Skeletal muscle cell (primary cell): ENCODE measurements at regions not wholly inside any gene's neighbourhood (a gene's known extent, or its start where the extent isn't known, plus 50 kb on each side); places are given as distances from the start of the nearest gene placed in this dataset.
"Not testable (repeated sequence)": the region's sequence is repeated elsewhere in the genome, so short reads cannot be mapped to it uniquely, and the experiment has no call there.

Experiments
- DNase-seq: peaks from one replicate; pipeline ENCODE4 v3.0.0-alpha.2; 2010; ENCODE audit warnings: low read depth
- H3K4me3 ChIP-seq: 2 replicates; pipeline ENCODE4 v1.5.1; 2011; ENCODE audit warnings: low read depth, mild to moderate bottlenecking, control low read depth, low read length, moderate library complexity

- H3K4me3 ChIP-seq, result no peak overlapping the region
- no peak for DNase-seq
Observed at GRCh38 chr1:22196041-22196440, 53.1 kb upstream of the WNT4 start.

GRCh38 chr1:22196641-22197040 is 53.7 kb upstream of the WNT4 start:
- DNase-seq, result no peak
- no peak overlapping the region for H3K4me3 ChIP-seq

GRCh38 chr1:22197644-22198043 is 54.7 kb upstream of the WNT4 start:
- no peak for DNase-seq
- no peak overlapping the region for H3K4me3 ChIP-seq

DNA sequence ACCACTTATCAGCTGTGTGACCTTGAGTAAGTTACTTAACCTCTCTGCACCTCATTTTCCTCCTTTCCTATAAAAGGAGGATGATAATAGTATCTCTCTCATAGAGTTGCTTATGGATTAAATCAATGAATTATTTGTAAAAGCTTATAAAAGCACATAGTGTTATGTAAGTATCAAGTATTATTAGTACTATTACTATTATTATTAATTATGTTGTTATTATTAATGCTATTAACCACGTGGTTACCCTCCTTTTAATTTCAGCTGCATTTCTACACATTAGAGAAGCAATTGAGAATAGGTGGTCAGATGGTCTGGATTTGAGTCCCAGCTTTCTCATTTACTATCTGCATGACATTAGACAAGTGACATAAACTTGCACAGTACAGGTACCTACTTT is 58.1 kb upstream of the WNT4 start:
- no peak for DNase-seq
- no peak overlapping the region for H3K4me3 ChIP-seq

DNA sequence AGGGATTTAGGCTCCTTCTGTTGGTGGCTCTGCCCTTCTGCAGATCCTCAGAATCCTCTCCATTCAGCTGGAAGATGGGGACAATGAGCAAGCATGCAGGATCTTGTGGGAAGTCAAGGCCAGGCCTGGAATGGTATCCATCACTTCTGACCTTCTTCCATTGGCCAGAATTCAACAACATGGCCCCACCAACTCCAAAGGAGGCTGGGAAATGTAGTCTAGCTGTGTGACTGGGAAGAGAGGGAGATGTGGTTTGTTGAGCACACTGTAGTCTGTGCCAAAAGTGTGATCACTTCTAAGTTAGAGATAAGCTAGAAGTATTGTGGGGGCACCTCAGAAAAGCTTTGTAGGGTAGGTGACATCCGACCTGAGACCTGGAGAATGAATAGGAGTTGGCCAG is 60.4 kb upstream of the WNT4 start:
- no peak for DNase-seq

DNA sequence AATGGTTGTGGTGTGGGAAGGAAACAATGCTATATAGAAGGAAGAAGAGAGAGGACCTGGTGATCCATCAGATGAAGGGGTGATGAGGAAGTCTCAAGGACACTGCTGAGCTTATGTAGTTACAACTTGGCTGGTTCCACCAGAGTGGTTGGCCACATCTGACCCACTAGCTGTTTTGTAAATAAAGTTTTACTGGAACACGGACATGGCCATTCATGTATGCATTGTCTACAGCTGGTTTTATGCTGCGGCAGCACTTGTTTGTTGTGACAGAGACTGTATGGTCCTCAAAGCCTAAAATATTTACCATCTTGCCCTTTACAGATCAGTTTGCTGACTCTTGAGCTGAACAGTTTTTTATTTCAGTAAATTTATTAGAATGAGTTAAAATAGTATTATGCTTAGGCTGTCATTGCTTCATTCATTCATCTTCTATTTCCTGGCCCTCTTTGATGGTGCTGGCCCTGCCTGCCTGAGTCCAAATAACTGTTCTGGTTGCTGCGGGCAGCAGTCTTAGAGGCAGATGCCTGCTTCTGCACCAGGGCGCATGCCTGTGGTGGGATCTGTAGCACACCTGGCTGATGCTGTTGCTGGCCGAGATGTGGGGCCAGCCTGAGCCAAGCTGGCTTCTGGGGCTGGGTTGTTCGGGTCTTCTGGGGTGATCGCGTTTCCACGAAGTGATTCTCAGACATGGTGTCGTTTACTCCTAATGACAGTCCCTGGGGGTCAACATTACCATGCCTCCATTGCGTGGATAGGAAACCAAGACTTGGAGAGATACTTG is 61.4 kb upstream of the WNT4 start:
- H3K4me3 ChIP-seq, result no peak overlapping the region
- no peak for DNase-seq

More for the DNA sequence above, 60.4 kb upstream of the WNT4 start:
- H3K4me3 ChIP-seq, result no peak overlapping the region

- H3K4me3 ChIP-seq, result no peak overlapping the region
- no peak for DNase-seq
Observed at GRCh38 chr1:22204989-22205913, 62.4 kb upstream of the WNT4 start.

DNA sequence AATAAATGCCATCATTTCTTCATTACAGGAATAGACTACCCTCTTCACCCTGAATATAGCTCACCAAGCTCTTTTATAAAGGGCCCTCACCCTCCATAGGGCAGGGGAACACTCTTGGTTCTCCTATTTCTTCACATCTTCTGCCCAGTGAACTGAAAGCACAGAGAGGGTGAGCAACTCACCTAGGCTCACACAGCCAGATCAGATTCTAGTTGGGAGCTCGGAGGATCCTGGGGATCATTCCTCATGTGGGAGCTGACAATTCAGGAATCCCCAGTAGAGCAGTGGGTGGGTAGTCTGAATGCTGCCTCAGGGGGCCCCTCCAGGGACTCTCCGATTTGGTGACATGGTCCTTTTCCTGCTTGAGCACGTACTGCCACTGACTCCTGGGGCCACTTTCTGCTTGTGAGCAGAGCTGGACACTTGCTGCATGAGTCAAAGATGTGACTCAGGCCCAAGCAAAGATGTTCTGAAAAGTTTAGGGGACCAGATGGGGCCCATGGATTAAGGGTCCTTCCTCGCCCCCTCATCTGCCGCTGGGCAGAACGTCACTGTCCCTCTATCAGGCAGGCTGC is 63.7 kb upstream of the WNT4 start:
- DNase-seq, result no peak
- H3K4me3 ChIP-seq, result no peak overlapping the region

GRCh38 chr1:22207511-22208267 is 64.8 kb upstream of the WNT4 start:
- DNase-seq, result no peak
- no peak overlapping the region for H3K4me3 ChIP-seq

- no peak overlapping the region for H3K4me3 ChIP-seq
- no peak for DNase-seq
Observed at GRCh38 chr1:22208268-22208972, 65.5 kb upstream of the WNT4 start.

GRCh38 chr1:22208973-22209378 is 66.1 kb upstream of the WNT4 start:
- no peak for DNase-seq
- H3K4me3 ChIP-seq, result no peak overlapping the region

DNA sequence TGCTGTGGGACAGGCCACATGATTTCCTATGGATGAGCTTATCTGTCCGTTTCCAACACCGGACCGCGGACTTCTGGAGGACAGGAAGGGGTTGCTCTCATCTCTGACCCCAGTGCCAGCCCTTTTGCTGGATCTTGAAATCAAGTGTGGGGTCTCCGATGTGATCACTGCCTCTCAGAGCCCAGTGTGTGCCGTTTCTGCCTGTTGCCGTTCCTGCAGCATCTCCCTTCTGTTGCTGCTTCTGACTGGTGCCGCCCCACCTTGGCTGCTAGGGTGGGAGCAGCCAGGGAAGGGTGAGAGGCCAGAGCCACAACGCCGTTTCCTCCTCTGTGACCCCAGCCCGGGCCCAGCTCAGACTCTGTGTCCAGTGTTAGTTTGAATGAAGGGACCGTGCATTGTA is 67.3 kb upstream of the WNT4 start:
- DNase-seq, result no peak
- H3K4me3 ChIP-seq, result no peak overlapping the region

- no peak for DNase-seq
- H3K4me3 ChIP-seq, result no peak overlapping the region
Observed at GRCh38 chr1:22210636-22211035, 67.7 kb upstream of the WNT4 start.

GRCh38 chr1:22211459-22211858 is 68.6 kb upstream of the WNT4 start:
- not testable (repeated sequence) for H3K4me3 ChIP-seq, DNase-seq

GRCh38 chr1:22212400-22213233 is 69.7 kb upstream of the WNT4 start:
- DNase-seq, result no peak
- H3K4me3 ChIP-seq, result no peak overlapping the region

DNA sequence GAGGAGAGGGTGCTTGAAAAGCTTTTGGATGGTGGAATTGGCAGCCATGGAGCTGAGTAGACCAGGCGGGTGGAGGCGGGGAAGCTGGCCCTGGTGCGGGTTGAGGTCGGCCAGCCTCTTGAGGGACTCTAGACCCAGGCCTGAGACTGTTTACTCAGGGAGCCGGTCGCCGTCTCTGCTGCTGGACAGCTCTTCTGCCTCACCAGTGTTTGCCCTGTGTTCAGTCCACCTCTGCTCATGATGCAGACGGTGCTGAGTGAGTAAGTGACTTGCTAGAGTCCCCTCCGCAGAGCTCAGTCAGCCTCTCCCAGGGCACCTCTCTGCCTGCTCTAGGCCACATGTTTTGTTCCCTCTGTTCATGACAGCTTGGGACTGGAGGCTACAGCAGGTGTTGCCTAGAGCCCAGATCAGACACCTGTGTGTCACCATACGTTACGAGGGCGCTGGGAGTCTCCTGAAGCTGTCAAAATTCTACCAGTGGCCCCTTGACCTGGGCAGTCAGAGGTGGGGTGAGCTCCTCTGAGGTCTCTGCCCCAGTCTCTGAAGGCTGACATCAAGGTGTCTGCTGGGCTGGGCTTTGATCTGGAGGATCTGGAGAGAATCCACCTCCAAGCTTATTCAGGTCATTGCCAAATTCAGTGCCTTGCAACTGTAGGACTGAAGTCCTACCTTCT is 73.5 kb upstream of the WNT4 start:
- H3K4me3 ChIP-seq, result no peak overlapping the region
- no peak for DNase-seq

- DNase-seq, result no peak
Observed at GRCh38 chr1:22216966-22217365, 74.1 kb upstream of the WNT4 start.

More at GRCh38 chr1:22216966-22217365, 74.1 kb upstream of the WNT4 start:
- no peak overlapping the region for H3K4me3 ChIP-seq
